Ascending aorta (tissue), 2 donors: ENCODE measurements at regions not wholly inside any gene's neighbourhood (a gene's known extent, or its start where the extent isn't known, plus 50 kb on each side); places are given as distances from the start of the nearest gene placed in this dataset.
A peak's percentile ranks its signal among the peaks of the same experiment; 100 is the strongest.
"Not testable (repeated sequence)": the region's sequence is repeated elsewhere in the genome, so short reads cannot be mapped to it uniquely, and the experiment has no call there.

Experiments used
- DNase-seq, 2 donors: peaks; one replicate each; pipeline ENCODE4 v3.0.0-alpha.2; 2019; ENCODE audit warnings: low spot score in 2 of 2
- H3K27ac ChIP-seq, 2 donors: fragments of 200-600 bp; sonication (generic); one replicate each; pipeline ENCODE4 v1.5.1; 2016 to 2017; ENCODE audit warnings: mild to moderate bottlenecking in 1 of 2
- H3K27me3 ChIP-seq: fragments of 200-600 bp; sonication (generic); one replicate; pipeline ENCODE4 v1.5.1; 2017
- H3K36me3 ChIP-seq, 2 donors: fragments of 200-600 bp; sonication (generic); one replicate each; pipeline ENCODE4 v1.5.1; 2016
- H3K4me1 ChIP-seq, 2 donors: fragments of 200-600 bp; sonication (generic); one replicate each; pipeline ENCODE4 v1.5.1; 2016 to 2017; ENCODE audit warnings: mild to moderate bottlenecking in 1 of 2
- H3K4me3 ChIP-seq, 2 donors: fragments of 200-600 bp; sonication (generic); one replicate each; pipeline ENCODE4 v1.5.1; 2016 to 2017; ENCODE audit warnings: mild to moderate bottlenecking in 1 of 2
- H3K9me3 ChIP-seq, 2 donors: fragments of 200-600 bp; sonication (generic); one replicate each; pipeline ENCODE4 v1.5.1; 2016
- CTCF ChIP-seq, 3 experiments: fragments of 200-600 bp in 2 of 3; fragments of 450-650 bp in 1 of 3; sonication (generic) in 2 of 3; IDR thresholded peaks; one replicate each; pipeline ENCODE4 v1.5.1; 2016 to 2019; ENCODE audit warnings: antibody characterized with exemption in 3 of 3, mild to moderate bottlenecking in 1 of 3, moderate library complexity in 1 of 3
- intact Hi-C: fragments of 100-400 bp; cut with DNase I; formaldehyde crosslinking; loops from one replicate; pipeline ENCODE4 v1.15.1; 2023

- Histone ChIP-seq H3K27me3 (no peaks in the 10 kb centered on the region), H3K9me3 (no peaks in the 10 kb centered on the region), H3K4me1 (peaks cover 4 to 14% of the 10 kb centered on the region in 2 donors), H3K4me3 (no peak overlapping the region), H3K27ac (peak overlapping the region; percentile 35 to 38), H3K36me3 (no peaks in the 10 kb centered on the region)
- intact Hi-C loops = no loop called here
- no peak for TF ChIP-seq CTCF (IDR thresholded peaks at IDR 0.05)
- DNase-seq = no peak
Observed at GRCh38 chr4:52511825-52512224, 147.3 kb downstream of the USP46 start.

- Histone ChIP-seq H3K27me3 (no peaks in the 10 kb centered on the region), H3K36me3 (no peaks in the 10 kb centered on the region), H3K4me3 (no peak overlapping the region), H3K4me1 (peaks cover 4 to 14% of the 10 kb centered on the region in 2 donors), H3K9me3 (no peaks in the 10 kb centered on the region), H3K27ac (peak overlapping the region; percentile 35 to 38)
- DNase-seq = no peak
- intact Hi-C loops = no loop called here
- TF ChIP-seq CTCF (IDR thresholded peaks at IDR 0.05) = no peak
Observed at GRCh38 chr4:52512291-52512690, 146.8 kb downstream of the USP46 start.

- H3K4me1 ChIP-seq, H3K9me3 ChIP-seq, H3K27ac ChIP-seq, DNase-seq, H3K4me3 ChIP-seq, intact Hi-C loops, H3K27me3 ChIP-seq, H3K36me3 ChIP-seq: not testable (repeated sequence)
Observed at GRCh38 chr4:52522093-52522492, 137.0 kb downstream of the USP46 start.

- Histone ChIP-seq H3K4me1 (no peaks in the 10 kb centered on the region), H3K4me3 (no peak overlapping the region), H3K27ac (no peak overlapping the region), H3K27me3 (no peaks in the 10 kb centered on the region), H3K36me3 (no peaks in the 10 kb centered on the region), H3K9me3 (no peaks in the 10 kb centered on the region)
- no peak for TF ChIP-seq CTCF (IDR thresholded peaks at IDR 0.05)
- DNase-seq = no peak
- intact Hi-C loops = no loop called here
Observed at GRCh38 chr4:52529983-52530382, 129.1 kb downstream of the USP46 start.

GRCh38 chr4:52535793-52536192 is 123.3 kb downstream of the USP46 start:
- H3K9me3 ChIP-seq = no peaks in the 10 kb centered on the region
- no peaks in the 10 kb centered on the region for H3K27me3 ChIP-seq
- H3K27ac ChIP-seq = no peak overlapping the region
- no peak overlapping the region for H3K4me3 ChIP-seq
- no peaks in the 10 kb centered on the region for H3K4me1 ChIP-seq
- DNase-seq = no peak
- no peak for TF ChIP-seq CTCF (IDR thresholded peaks at IDR 0.05)
- H3K36me3 ChIP-seq = no peaks in the 10 kb centered on the region
- intact Hi-C loops = no loop called here
